ENCODE measurements at regions not wholly inside any gene's neighbourhood (a gene's known extent, or its start where the extent isn't known, plus 50 kb on each side); places are given as distances from the start of the nearest gene placed in this dataset.

- Histone ChIP-seq H3K36me3 (ENCODE audit: insufficient read depth, low read length) (no peaks in the 10 kb centered on the region), H3K9me2 (ENCODE audit: insufficient read depth, low read length) (no peaks in the 10 kb centered on the region), H3K9me3 (ENCODE audit: low read length) (no peaks in the 10 kb centered on the region), H3K4me2 (ENCODE audit: low read length) (no peak overlapping the region), H3K79me2 (ENCODE audit: insufficient read depth, low read depth, low read length) (no peaks in the 10 kb centered on the region), H3K4me3 (ENCODE audit: low read depth, low read length, poor library complexity, severe bottlenecking) (no peak overlapping the region), H3K27ac (ENCODE audit: low read depth, low read length, poor library complexity, severe bottlenecking) (no peak overlapping the region), H2AFZ (ENCODE audit: low read length) (no peak overlapping the region), H3K4me1 (ENCODE audit: insufficient read depth, low read length, poor library complexity, severe bottlenecking) (no peaks in the 10 kb centered on the region), H4K20me1 (ENCODE audit: insufficient read depth, low read length) (no peaks in the 10 kb centered on the region)
- no TSS peak for BruUV-seq (replicated peaks)
- POLR2A ChIA-PET = interaction anchor here (1.0 kb wide), 1 partner anchor 93 kb away, joined by 3 read pairs; no protein-coding TSS in a partner anchor
- no peak for TF ChIP-seq EZH2phosphoT487 (IDR thresholded peaks at IDR 0.05; ENCODE audit: borderline replicate concordance, low read depth, low read length)
- TF ChIP-seq CTCF (conservative IDR thresholded peaks at IDR 0.05; ENCODE audit: low read length) = no peak
- no peak for DNase-seq (ENCODE audit: low spot score)
- intact Hi-C loops (cut with micrococcal nuclease; ENCODE audit: unreplicated experiment) = no loop called here
- CTCF ChIA-PET (ENCODE audit: unreplicated experiment) = no interaction called here
These were observed 481.4 kb downstream of the CDK5RAP2 start for GRCh38 chr9:120098584-120098983.

GRCh38 chr9:120091206-120091605 lies 488.8 kb downstream of the CDK5RAP2 start:
- ChIA-PET POLR2A (no interaction called here), CTCF (ENCODE audit: unreplicated experiment) (no interaction called here)
- no TSS peak for BruUV-seq (replicated peaks)

GRCh38 chr9:120080849-120081248 lies 499.1 kb downstream of the CDK5RAP2 start:
- no peaks in the 10 kb centered on the region for H4K20me1 ChIP-seq (ENCODE audit: insufficient read depth, low read length)
- no peak for DNase-seq (ENCODE audit: low spot score)
- intact Hi-C loops (cut with micrococcal nuclease; ENCODE audit: unreplicated experiment) = no loop called here
- no peak overlapping the region for H3K4me2 ChIP-seq (ENCODE audit: low read length)
- no peaks in the 10 kb centered on the region for H3K79me2 ChIP-seq (ENCODE audit: insufficient read depth, low read depth, low read length)
- H3K9me3 ChIP-seq (ENCODE audit: low read length) = no peaks in the 10 kb centered on the region
- H3K4me3 ChIP-seq (ENCODE audit: low read depth, low read length, poor library complexity, severe bottlenecking) = no peak overlapping the region
- H3K9me2 ChIP-seq (ENCODE audit: insufficient read depth, low read length) = no peaks in the 10 kb centered on the region
- CTCF ChIA-PET (ENCODE audit: unreplicated experiment) = no interaction called here
- POLR2A ChIA-PET = no interaction called here
- BruUV-seq (replicated peaks) = no TSS peak
- TF ChIP-seq EZH2phosphoT487 (IDR thresholded peaks at IDR 0.05; ENCODE audit: borderline replicate concordance, low read depth, low read length) (no peak), CTCF (conservative IDR thresholded peaks at IDR 0.05; ENCODE audit: low read length) (no peak)
- H3K27ac ChIP-seq (ENCODE audit: low read depth, low read length, poor library complexity, severe bottlenecking) = no peak overlapping the region
- H3K36me3 ChIP-seq (ENCODE audit: insufficient read depth, low read length) = no peaks in the 10 kb centered on the region
- H2AFZ ChIP-seq (ENCODE audit: low read length) = no peak overlapping the region
- no peaks in the 10 kb centered on the region for H3K4me1 ChIP-seq (ENCODE audit: insufficient read depth, low read length, poor library complexity, severe bottlenecking)

More at GRCh38 chr9:120091206-120091605, 488.8 kb downstream of the CDK5RAP2 start:
- Histone ChIP-seq H2AFZ (ENCODE audit: low read length) (no peak overlapping the region), H4K20me1 (ENCODE audit: insufficient read depth, low read length) (no peaks in the 10 kb centered on the region), H3K4me3 (ENCODE audit: low read depth, low read length, poor library complexity, severe bottlenecking) (no peak overlapping the region), H3K4me1 (ENCODE audit: insufficient read depth, low read length, poor library complexity, severe bottlenecking) (no peaks in the 10 kb centered on the region), H3K9me2 (ENCODE audit: insufficient read depth, low read length) (no peaks in the 10 kb centered on the region), H3K9me3 (ENCODE audit: low read length) (no peaks in the 10 kb centered on the region), H3K4me2 (ENCODE audit: low read length) (no peak overlapping the region), H3K79me2 (ENCODE audit: insufficient read depth, low read depth, low read length) (no peaks in the 10 kb centered on the region), H3K27ac (ENCODE audit: low read depth, low read length, poor library complexity, severe bottlenecking) (no peak overlapping the region), H3K36me3 (ENCODE audit: insufficient read depth, low read length) (no peaks in the 10 kb centered on the region)
- intact Hi-C loops (cut with micrococcal nuclease; ENCODE audit: unreplicated experiment) = no loop called here
- TF ChIP-seq CTCF (conservative IDR thresholded peaks at IDR 0.05; ENCODE audit: low read length) = no peak
- no peak for TF ChIP-seq EZH2phosphoT487 (IDR thresholded peaks at IDR 0.05; ENCODE audit: borderline replicate concordance, low read depth, low read length)
- no peak for DNase-seq (ENCODE audit: low spot score)

Measured in OCI-LY7 (cell line).